CD4-positive, alpha-beta T cell (primary cell): ENCODE measurements at regions not wholly inside any gene's neighbourhood (a gene's known extent, or its start where the extent isn't known, plus 50 kb on each side); places are given as distances from the start of the nearest gene placed in this dataset.

Source experiments
- ATAC-seq: fragments of 200-7000 bp; cut with Tn5 transposase; one replicate; pipeline ENCODE4 v1.10.0; 2022; ENCODE audit warnings: mild to moderate bottlenecking; ENCODE audit not compliant: poor library complexity
- CTCF ChIA-PET: fragments of 350-600 bp; sonication (Branson Sonifier 250); formaldehyde crosslinking; loops from one replicate; lab custom pipeline; 2021; ENCODE audit warnings: antibody characterized with exemption, inconsistent platforms; lab: Charles Lee
- POLR2A ChIA-PET: fragments of 350-600 bp; sonication (Branson Sonifier 250); formaldehyde crosslinking; loops from one replicate; lab custom pipeline; 2021; ENCODE audit warnings: antibody characterized with exemption, inconsistent platforms; lab: Charles Lee
- DNase-seq, 14 experiments: peaks; one replicate each; pipeline ENCODE4 v3.0.0-alpha.2; 2013 to 2020; ENCODE audit warnings: mixed read lengths in 2 of 14
- H3K27ac ChIP-seq, 2 donors: one replicate each; pipeline versions ENCODE4 v1.5.1 to v1.7.0; 2013; ENCODE audit warnings: low read length in 2 of 2, low read depth in 1 of 2, mild to moderate bottlenecking in 1 of 2
- H3K27me3 ChIP-seq, 2 experiments: 1 replicate in 1 of 2; 2 replicates in 1 of 2; pipeline versions ENCODE4 v1.6.1 to v1.7.0; 2013; ENCODE audit warnings: low read length in 2 of 2, control low read depth in 1 of 2, mild to moderate bottlenecking in 1 of 2, moderate library complexity in 1 of 2; ENCODE audit not compliant: insufficient read depth in 2 of 2, control insufficient read depth in 1 of 2
- H3K36me3 ChIP-seq: one replicate; pipeline ENCODE4 v1.6.1; 2013; ENCODE audit warnings: low read length, control low read depth; ENCODE audit not compliant: insufficient read depth
- H3K4me1 ChIP-seq: one replicate; pipeline ENCODE4 v1.6.1; 2013; ENCODE audit warnings: low read length, control low read depth; ENCODE audit not compliant: insufficient read depth
- H3K4me3 ChIP-seq: one replicate; pipeline ENCODE4 v1.5.1; 2013; ENCODE audit warnings: mild to moderate bottlenecking, low read length, moderate library complexity
- H3K9me3 ChIP-seq, 2 experiments: 1 replicate in 1 of 2; 2 replicates in 1 of 2; pipeline versions ENCODE4 v1.6.1 to v1.7.0; 2013; ENCODE audit warnings: low read length in 2 of 2, mild to moderate bottlenecking in 2 of 2, control low read depth in 1 of 2, moderate library complexity in 1 of 2; ENCODE audit not compliant: control insufficient read depth in 1 of 2, insufficient read depth in 1 of 2
- H3K27ac Mint-ChIP-seq: one replicate; pipeline ENCODE4 v1.8.0; 2020; ENCODE audit warnings: mixed read lengths
- H3K27me3 Mint-ChIP-seq: one replicate; pipeline ENCODE4 v1.8.0; 2021; ENCODE audit warnings: mixed read lengths
- H3K36me3 Mint-ChIP-seq: one replicate; pipeline ENCODE4 v1.8.0; 2021; ENCODE audit warnings: low read depth, mixed read lengths
- H3K4me1 Mint-ChIP-seq: one replicate; pipeline ENCODE4 v1.8.0; 2021; ENCODE audit warnings: low read depth, mixed read lengths
- H3K4me3 Mint-ChIP-seq: one replicate; pipeline ENCODE4 v1.8.0; 2020; ENCODE audit warnings: mild to moderate bottlenecking, mixed read lengths
- H3K9me3 Mint-ChIP-seq: one replicate; pipeline ENCODE4 v1.8.0; 2020; ENCODE audit warnings: mixed read lengths
- intact Hi-C, 2 experiments: fragments of 100-400 bp; cut with DNase I in 1 of 2; cut with micrococcal nuclease in 1 of 2; formaldehyde crosslinking; loops; one replicate each; pipeline versions ENCODE4 v1.15.1 to v1.9.0; 2023 to 2025; cut with DNase I, micrococcal nuclease
- TF ChIP-seq, protein P1 (sequence below): fragments of 200-600 bp; IDR thresholded peaks from one replicate; pipeline ENCODE4 v1.8.0; 2022; ENCODE audit warnings: antibody characterized with exemption, mild to moderate bottlenecking

DNA sequence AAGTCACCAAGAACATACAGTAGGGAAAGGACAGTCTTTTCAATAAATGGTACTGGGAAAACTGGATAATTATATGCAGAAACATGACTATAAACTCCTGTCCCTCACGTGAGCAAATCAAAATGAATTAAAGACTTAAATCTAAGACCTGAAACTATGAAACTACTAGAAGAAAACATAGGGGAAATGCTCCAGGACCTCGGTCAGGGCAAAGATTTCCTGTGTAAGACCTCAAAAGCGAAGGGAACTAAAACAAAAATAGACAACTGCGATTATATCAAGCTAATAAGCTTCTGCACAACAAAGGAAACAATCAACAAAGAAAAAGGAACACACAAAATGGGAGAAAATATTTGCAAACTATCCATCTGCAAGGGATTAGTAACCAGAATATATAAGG, 62.7 kb downstream of the CRYGS start:
- Histone ChIP-seq H3K36me3 (no peaks in the 10 kb centered on the region), H3K4me1 (no peaks in the 10 kb centered on the region), H3K27ac (no peak overlapping the region), H3K9me3 (no peaks in the 10 kb centered on the region), H3K4me3 (no peak overlapping the region), H3K27me3 (no peaks in the 10 kb centered on the region)
- TF ChIP-seq, protein P1, sequence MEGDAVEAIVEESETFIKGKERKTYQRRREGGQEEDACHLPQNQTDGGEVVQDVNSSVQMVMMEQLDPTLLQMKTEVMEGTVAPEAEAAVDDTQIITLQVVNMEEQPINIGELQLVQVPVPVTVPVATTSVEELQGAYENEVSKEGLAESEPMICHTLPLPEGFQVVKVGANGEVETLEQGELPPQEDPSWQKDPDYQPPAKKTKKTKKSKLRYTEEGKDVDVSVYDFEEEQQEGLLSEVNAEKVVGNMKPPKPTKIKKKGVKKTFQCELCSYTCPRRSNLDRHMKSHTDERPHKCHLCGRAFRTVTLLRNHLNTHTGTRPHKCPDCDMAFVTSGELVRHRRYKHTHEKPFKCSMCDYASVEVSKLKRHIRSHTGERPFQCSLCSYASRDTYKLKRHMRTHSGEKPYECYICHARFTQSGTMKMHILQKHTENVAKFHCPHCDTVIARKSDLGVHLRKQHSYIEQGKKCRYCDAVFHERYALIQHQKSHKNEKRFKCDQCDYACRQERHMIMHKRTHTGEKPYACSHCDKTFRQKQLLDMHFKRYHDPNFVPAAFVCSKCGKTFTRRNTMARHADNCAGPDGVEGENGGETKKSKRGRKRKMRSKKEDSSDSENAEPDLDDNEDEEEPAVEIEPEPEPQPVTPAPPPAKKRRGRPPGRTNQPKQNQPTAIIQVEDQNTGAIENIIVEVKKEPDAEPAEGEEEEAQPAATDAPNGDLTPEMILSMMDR, result no peak
- Mint-ChIP-seq H3K36me3 (no peaks in the 10 kb centered on the region), H3K4me3 (no peak overlapping the region), H3K9me3 (no peaks in the 10 kb centered on the region), H3K27me3 (no peaks in the 10 kb centered on the region), H3K27ac (no peak overlapping the region), H3K4me1 (peaks cover 7% of the 10 kb centered on the region)
- DNase-seq (no peak), ATAC-seq (no peak)
- intact Hi-C loops, result no loop called here
- ChIA-PET CTCF (interaction anchor here (0.9 to 1.1 kb wide), 2 partner anchors 29 to 59 kb away, joined by 3 read pairs; no protein-coding TSS in a partner anchor), POLR2A (no interaction called here)

- no peaks in the 10 kb centered on the region for H3K36me3 ChIP-seq
- ATAC-seq, result no peak
- Mint-ChIP-seq H3K4me1 (peaks cover 7% of the 10 kb centered on the region), H3K4me3 (no peak overlapping the region), H3K27ac (no peak overlapping the region), H3K9me3 (no peaks in the 10 kb centered on the region), H3K36me3 (no peaks in the 10 kb centered on the region), H3K27me3 (no peaks in the 10 kb centered on the region)
- CTCF ChIA-PET, result no interaction called here
- DNase-seq, result no peak
- TF ChIP-seq, protein P1, result no peak
- no peaks in the 10 kb centered on the region for H3K4me1 ChIP-seq
- no peak overlapping the region for H3K4me3 ChIP-seq
- POLR2A ChIA-PET, result no interaction called here
- intact Hi-C loops, result no loop called here
- H3K27me3 ChIP-seq, result no peaks in the 10 kb centered on the region
- no peaks in the 10 kb centered on the region for H3K9me3 ChIP-seq
- no peak overlapping the region for H3K27ac ChIP-seq
Measured at GRCh38 chr3:186477876-186478275, 66.3 kb downstream of the CRYGS start.

- H3K4me3 Mint-ChIP-seq, result no peak overlapping the region
- CTCF ChIA-PET, result no interaction called here
Measured at GRCh38 chr3:186477033-186477432, 67.1 kb downstream of the CRYGS start.

More at GRCh38 chr3:186477033-186477432, 67.1 kb downstream of the CRYGS start:
- Mint-ChIP-seq H3K27me3 (no peaks in the 10 kb centered on the region), H3K4me1 (peaks cover 7% of the 10 kb centered on the region), H3K36me3 (no peaks in the 10 kb centered on the region), H3K27ac (no peak overlapping the region), H3K9me3 (no peaks in the 10 kb centered on the region)
- TF ChIP-seq, protein P1, result no peak
- DNase-seq (no peak), ATAC-seq (no peak)
- no peaks in the 10 kb centered on the region for H3K36me3 ChIP-seq
- no peaks in the 10 kb centered on the region for H3K27me3 ChIP-seq
- POLR2A ChIA-PET, result no interaction called here
- no peak overlapping the region for H3K4me3 ChIP-seq
- no peaks in the 10 kb centered on the region for H3K9me3 ChIP-seq
- intact Hi-C loops, result no loop called here
- H3K4me1 ChIP-seq, result no peaks in the 10 kb centered on the region
- no peak overlapping the region for H3K27ac ChIP-seq
